D721Med (cell line): ENCODE measurements at regions not wholly inside any gene's neighbourhood (a gene's known extent, or its start where the extent isn't known, plus 50 kb on each side); places are given as distances from the start of the nearest gene placed in this dataset.
"Not testable (repeated sequence)": the region's sequence is repeated elsewhere in the genome, so short reads cannot be mapped to it uniquely, and the experiment has no call there.

Experiments
- DNase-seq: peaks from one replicate; pipeline ENCODE4 v3.0.0; 2011; ENCODE audit warnings: low spot score; ENCODE audit not compliant: insufficient read length
- FAIRE-seq: peaks from 2 replicates; lab custom pipeline; 2011; peaks lifted over from hg19 to GRCh38; lab: Jason Lieb, UNC
- TF ChIP-seq, protein P1 (sequence below): IDR thresholded peaks from 2 replicates; pipeline ENCODE4 v1.5.1; 2012; ENCODE audit warnings: mild to moderate bottlenecking, control low read depth; ENCODE audit not compliant: insufficient read depth; ENCODE audit errors: missing control alignments

DNA sequence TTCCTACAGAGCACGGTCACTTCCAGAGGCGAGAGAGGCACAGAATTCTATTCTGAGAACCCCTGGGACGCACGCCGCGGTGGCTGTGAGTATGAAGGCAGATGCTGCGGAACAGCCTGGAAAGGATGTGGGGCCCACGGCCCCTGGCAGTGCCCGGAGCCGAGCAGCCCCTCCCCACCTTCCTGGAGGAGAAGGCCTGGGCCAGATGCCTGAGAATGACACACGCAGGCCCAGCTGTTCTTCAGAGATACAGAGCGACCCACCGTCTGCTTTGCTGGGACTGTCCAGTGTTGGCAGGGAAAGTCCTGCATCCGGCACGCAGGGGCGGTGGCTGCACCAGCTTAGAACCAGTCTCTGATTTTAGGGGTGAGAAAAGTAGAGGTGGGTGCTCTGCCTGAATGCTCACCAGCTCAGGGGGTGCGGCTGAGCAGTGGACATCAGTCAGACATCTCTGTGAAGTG is 116.7 kb upstream of the LPCAT1 start:
- no peak for FAIRE-seq
- TF ChIP-seq, protein P1, sequence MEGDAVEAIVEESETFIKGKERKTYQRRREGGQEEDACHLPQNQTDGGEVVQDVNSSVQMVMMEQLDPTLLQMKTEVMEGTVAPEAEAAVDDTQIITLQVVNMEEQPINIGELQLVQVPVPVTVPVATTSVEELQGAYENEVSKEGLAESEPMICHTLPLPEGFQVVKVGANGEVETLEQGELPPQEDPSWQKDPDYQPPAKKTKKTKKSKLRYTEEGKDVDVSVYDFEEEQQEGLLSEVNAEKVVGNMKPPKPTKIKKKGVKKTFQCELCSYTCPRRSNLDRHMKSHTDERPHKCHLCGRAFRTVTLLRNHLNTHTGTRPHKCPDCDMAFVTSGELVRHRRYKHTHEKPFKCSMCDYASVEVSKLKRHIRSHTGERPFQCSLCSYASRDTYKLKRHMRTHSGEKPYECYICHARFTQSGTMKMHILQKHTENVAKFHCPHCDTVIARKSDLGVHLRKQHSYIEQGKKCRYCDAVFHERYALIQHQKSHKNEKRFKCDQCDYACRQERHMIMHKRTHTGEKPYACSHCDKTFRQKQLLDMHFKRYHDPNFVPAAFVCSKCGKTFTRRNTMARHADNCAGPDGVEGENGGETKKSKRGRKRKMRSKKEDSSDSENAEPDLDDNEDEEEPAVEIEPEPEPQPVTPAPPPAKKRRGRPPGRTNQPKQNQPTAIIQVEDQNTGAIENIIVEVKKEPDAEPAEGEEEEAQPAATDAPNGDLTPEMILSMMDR: no peak

DNA sequence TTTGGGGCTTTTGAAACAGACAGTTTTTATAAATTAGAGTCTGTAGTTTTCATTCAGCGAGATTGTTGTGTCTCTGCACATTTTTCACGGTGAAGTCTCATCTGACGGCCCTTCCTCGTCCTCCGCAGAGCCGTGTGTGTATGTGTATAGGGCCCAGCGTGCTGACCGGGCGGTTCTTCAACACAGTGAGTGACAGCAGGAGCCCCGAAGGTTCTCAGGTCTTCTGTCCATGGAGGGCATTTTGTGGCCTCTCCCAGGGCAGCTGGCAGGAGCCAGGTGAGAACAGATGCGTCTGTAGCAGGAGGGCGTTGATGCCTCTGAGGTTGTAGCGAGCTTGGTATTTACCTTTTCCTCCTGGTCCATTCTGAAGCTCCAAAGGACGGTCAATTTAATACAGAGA is 116.0 kb upstream of the LPCAT1 start:
- TF ChIP-seq, protein P1: no peak
- DNase-seq (no peak), FAIRE-seq (no peak)

More for the DNA sequence above, 116.7 kb upstream of the LPCAT1 start:
- no peak for DNase-seq

DNA sequence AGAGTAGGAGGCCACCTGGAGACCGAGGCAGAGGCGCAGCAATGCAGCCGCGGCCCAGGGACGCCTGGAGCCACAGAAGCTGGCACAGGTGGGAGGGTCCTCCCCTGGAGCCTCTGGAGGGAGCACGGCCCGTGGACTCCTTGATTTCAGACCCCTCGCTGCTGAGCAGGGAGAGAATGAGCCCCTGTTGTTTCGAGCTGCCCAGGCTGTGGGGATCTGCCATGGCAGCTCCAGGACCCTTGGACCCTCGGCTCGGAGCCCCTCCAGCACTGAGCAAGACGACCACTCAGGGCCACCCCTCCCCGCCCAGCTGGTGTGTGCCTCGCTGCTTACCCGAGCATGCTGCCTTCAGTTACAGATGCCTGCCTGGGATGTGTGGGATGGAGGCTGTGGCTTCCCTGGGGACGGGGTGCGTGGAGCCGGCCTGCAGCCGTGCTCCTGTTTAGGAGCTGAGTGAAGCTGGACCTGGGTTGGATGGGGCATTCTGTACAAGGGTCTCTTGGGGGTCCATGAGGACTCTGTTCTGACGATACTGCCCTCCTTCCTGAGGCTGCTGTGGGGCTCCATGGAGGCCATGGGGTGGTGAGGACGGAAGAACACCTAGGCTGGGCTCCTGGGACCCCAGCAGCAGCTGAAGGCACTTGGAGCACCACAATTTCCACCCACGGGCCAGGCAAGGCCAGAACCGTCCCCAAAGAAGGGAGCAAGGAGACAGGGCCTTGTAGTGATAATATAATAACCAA is 115.1 kb upstream of the LPCAT1 start:
- no peak for FAIRE-seq
- no peak for DNase-seq
- TF ChIP-seq, protein P1: no peak

DNA sequence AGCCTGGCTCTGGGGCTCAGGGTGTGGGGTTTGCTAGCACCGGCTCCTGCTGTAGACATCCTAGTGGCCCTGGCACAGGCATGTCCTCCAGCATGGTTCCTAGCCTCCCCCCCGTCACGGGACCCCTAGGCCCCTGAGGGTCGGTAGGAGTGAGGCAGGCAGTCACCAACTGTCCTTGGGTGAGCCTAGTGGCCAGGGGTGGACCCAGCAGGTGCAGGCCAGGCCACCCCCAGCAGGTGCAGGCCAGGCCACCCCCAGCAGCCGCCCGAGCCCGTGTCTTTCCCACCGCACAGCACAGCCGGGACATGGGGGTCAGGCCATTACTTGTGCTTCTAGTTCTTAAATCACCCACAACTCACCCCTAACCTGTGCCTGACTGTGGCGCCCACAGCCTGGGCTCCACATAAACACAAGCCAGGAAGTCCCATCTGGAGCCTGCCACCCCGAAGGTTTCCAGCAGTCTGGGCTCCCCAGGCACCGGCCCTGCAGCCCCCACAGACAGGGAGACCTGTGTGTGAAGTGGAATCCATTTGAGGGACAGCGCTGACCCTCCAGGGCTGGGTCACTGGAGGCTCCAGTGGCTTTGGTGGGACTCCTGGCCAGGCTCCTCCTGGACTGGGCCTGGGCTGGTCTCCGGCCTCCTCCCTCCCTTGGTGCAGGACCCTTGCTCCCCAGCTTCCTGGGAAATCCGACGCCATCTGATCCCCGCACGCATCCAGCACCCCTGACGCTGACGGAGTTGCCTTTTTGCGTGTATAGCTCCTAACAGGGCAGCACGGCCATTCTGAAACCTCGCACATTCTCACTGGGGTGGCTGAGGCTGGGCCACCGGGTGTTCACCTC is 114.1 kb upstream of the LPCAT1 start:
- DNase-seq: no peak
- TF ChIP-seq, protein P1: no peak
- FAIRE-seq: no peak

DNA sequence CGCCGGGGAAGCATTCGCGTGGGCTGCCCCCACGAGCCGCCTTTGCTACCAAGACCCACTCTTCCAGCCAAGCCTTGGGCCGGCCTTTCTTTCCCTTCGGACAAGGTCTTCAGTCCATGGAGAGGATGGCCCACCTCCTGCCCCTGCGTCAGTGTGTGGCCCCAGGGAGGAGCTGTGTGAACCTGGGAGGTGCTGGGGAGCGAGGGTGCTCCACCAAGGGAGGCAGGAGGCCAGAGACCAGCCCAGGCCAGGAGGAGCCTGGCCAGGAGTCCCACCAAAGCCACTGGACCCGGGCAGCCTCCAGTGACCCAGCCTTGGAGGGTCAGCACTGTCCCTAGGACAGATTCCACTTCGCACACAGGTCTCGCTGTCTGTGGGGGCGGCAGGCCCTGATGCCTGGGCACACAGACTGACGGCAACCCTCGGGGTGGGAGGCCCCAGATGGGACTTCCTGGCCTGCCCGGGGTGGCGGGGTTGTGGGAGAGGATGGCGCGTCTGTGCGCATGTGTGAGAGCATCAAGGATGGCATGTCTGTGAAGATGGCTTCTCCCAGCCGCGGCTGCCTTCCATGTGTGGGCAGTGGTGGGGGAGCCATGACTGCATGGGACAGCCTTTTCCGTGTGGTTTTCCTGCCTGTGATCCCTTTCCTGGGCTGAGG is 113.3 kb upstream of the LPCAT1 start:
- TF ChIP-seq, protein P1: no peak

DNA sequence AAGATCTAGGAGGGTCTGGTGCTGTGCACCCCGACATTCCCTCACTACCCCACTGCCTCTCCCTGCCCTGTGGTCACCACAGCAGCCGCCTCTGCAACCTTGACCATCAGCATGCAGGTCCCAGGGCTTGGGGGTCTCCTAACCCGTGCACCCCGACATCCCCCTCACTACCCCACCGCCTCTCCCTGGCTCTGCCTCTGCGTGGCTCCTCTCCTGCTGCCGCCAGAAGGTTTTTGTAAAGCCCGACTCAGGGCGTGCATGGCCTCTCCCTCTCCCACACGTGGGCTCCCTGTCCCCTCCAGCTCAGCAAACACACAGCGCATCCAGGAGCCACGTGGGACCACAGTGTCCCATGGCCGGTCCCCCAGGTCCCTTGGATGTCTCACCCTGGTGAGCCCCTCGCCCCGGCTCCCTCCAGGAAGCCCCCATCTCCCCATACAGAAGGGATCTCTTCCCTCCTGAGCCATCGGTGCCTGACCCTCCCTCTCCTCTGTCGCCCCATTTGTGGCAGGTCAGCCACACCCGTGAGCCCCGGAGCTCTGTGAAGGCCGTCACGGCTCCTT is 112.5 kb upstream of the LPCAT1 start:
- DNase-seq, FAIRE-seq: not testable (repeated sequence)

More for the DNA sequence above, 113.3 kb upstream of the LPCAT1 start:
- FAIRE-seq: no peak
- DNase-seq: no peak

DNA sequence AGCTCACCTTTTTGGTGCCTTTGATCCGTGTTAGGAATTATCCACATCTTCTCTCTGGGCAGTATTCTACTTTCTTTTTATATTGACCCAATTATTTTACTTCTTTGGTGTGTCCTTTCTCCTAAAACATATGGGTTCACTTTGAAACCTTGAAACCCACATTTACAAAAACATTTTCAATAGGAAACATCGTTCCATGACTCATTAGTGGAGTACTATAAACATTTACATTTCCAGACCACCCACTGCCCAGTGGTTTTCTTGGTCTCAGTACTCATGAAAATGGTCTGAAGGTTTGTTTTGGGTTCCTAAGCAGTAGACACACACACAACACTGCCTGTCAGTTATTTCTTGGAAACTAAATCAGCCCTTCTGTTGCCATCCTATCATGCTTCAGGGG is 111.7 kb upstream of the LPCAT1 start:
- not testable (repeated sequence) for FAIRE-seq, DNase-seq
